ENCODE measurements at regions not wholly inside any gene's neighbourhood (a gene's known extent, or its start where the extent isn't known, plus 50 kb on each side); places are given as distances from the start of the nearest gene placed in this dataset.

DNA sequence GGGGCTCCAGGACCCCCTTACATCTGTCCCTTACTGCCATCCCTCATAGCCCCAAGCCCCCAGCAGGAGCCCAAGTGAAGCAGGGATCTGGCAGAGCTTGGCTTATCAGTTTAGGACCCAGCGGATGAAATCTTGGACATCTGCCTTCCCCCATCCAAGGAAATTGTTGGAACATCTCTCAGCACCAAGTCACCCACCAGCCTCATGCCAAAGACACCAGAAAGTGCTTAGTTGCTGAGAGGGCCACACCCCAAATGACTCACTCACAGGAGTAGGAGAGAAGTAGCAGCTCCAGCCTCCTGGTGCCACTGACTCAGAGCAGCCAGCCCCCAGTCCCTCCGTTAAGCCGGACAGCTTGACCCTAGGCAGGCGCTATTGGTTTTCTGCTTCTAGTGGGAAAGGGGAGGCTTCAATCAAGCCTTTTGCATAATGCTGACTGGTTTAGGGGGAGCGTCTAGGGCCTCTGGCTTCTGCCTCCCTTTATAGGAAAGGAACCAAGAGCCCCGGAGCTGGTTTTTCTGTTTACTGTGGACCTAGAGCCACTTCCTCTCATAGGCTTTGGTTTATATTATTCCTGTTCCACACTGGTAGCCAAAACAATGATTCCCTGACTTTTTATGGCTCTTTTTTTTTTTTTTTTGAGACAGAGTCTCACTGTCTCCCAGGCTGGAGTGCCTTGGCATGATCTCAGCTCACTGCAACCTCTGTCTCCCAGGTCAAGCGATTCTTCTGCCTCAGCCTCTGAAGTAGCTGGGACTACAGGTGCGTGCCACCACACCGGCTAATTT is 114.2 kb upstream of the IPO9 start:
- H3K4me3 ChIP-seq (replicated peaks in 1 of 2; ENCODE audit: low read depth in 1 of 2, low read length in 2 of 2), result peak overlapping the region; percentile 34 to 51

DNA sequence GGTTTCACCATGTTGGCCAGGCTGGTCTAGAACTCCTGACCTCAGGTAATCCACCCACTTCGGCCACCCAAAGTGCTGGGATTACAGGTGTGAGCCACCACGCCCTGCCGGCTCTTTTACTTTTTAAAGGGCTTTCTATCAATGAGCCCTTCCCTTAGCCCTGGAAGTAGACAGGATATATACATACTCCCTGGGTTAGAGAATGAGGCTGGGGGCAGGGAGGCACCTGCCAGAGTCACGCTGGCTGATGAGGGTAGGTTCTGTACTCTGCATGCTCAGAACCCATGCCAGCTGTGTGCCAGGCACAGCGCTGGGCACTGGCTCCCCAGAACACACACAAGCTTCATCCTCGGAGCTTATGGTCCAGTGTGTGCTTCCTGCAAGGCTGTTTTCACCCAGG is 113.6 kb upstream of the IPO9 start:
- peaks cover 39 to 56% of the 10 kb centered on the region in 2 experiments for H3K4me1 ChIP-seq (ENCODE audit: control insufficient read depth in 1 of 2, insufficient read depth in 2 of 2, low read length in 2 of 2)
- H3K27ac ChIP-seq (ENCODE audit: low read depth, low read length), result peak overlapping the region; percentile 98
- POLR2A ChIA-PET, result interaction anchor here (1.2 to 2.6 kb wide), 3 partner anchors 17 to 78 kb away, joined by 4 to 11 read pairs (median 9); no protein-coding TSS in a partner anchor
- no peak overlapping the region for H2AFZ ChIP-seq (ENCODE audit: low read depth, low read length, poor library complexity, severe bottlenecking)
- H3K9me2 ChIP-seq (ENCODE audit: insufficient read depth), result no peaks in the 10 kb centered on the region
- DNase-seq (ENCODE audit: low read depth, low spot score), result no peak
- H4K20me1 ChIP-seq (ENCODE audit: insufficient read depth), result no peaks in the 10 kb centered on the region
- peak overlapping the region; percentile 66 for H3K9ac ChIP-seq (ENCODE audit: low read length)
- peak overlapping the region; percentile 93 for H3K4me2 ChIP-seq (ENCODE audit: low read length)
- ATAC-seq, result no peak
- CTCF ChIA-PET, result interaction anchor here (1.4 to 14.5 kb wide), 2 partner anchors 29 to 77 kb away, joined by 3 to 297 read pairs; no protein-coding TSS in a partner anchor
- peak overlapping the region in 1 of 2 experiments; percentile 51; a peak in 2 of 4 replicates for H3K4me3 ChIP-seq (replicated peaks in 1 of 2; ENCODE audit: low read depth in 1 of 2, low read length in 2 of 2)
- H3K9me3 ChIP-seq (ENCODE audit: control insufficient read depth in 1 of 2, insufficient read depth in 1 of 2, low read depth in 1 of 2, low read length in 2 of 2), result no peaks in the 10 kb centered on the region
- no peaks in the 10 kb centered on the region for H3K79me2 ChIP-seq (ENCODE audit: insufficient read depth, low read length)
- RAD21 ChIA-PET (ENCODE audit: low non-redundant PET in 1 of 2, low total read pairs in 2 of 2, uncharacterized antibody in 2 of 2, unreplicated experiment in 2 of 2), result interaction anchor here (1.3 to 2.6 kb wide), 1 partner anchor 78 kb away, joined by 4 to 10 read pairs; no protein-coding TSS in a partner anchor
- TF ChIP-seq, protein P1, sequence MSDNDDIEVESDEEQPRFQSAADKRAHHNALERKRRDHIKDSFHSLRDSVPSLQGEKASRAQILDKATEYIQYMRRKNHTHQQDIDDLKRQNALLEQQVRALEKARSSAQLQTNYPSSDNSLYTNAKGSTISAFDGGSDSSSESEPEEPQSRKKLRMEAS (IDR thresholded peaks at IDR 0.05), result no peak
- TF ChIP-seq CBX3 (IDR thresholded peaks at IDR 0.05; ENCODE audit: low read depth) (no peak), SRF (IDR thresholded peaks at IDR 0.05; ENCODE audit: low read depth) (no peak), YY1 (IDR thresholded peaks at IDR 0.05; ENCODE audit: extremely low read depth, insufficient replicate concordance, low read depth, low read length) (no peak), POLR2A (IDR thresholded peaks at IDR 0.05; ENCODE audit: borderline replicate concordance, extremely low read depth, insufficient read depth, insufficient read length) (no peak), EZH2phosphoT487 (IDR thresholded peaks at IDR 0.05; ENCODE audit: borderline replicate concordance) (no peak), SP1 (IDR thresholded peaks at IDR 0.05; ENCODE audit: low read depth) (no peak), SIN3A (IDR thresholded peaks at IDR 0.05; ENCODE audit: low read depth) (no peak)
- TF ChIP-seq, protein P2, sequence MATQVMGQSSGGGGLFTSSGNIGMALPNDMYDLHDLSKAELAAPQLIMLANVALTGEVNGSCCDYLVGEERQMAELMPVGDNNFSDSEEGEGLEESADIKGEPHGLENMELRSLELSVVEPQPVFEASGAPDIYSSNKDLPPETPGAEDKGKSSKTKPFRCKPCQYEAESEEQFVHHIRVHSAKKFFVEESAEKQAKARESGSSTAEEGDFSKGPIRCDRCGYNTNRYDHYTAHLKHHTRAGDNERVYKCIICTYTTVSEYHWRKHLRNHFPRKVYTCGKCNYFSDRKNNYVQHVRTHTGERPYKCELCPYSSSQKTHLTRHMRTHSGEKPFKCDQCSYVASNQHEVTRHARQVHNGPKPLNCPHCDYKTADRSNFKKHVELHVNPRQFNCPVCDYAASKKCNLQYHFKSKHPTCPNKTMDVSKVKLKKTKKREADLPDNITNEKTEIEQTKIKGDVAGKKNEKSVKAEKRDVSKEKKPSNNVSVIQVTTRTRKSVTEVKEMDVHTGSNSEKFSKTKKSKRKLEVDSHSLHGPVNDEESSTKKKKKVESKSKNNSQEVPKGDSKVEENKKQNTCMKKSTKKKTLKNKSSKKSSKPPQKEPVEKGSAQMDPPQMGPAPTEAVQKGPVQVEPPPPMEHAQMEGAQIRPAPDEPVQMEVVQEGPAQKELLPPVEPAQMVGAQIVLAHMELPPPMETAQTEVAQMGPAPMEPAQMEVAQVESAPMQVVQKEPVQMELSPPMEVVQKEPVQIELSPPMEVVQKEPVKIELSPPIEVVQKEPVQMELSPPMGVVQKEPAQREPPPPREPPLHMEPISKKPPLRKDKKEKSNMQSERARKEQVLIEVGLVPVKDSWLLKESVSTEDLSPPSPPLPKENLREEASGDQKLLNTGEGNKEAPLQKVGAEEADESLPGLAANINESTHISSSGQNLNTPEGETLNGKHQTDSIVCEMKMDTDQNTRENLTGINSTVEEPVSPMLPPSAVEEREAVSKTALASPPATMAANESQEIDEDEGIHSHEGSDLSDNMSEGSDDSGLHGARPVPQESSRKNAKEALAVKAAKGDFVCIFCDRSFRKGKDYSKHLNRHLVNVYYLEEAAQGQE (IDR thresholded peaks at IDR 0.05; ENCODE audit: low read depth), result no peak
- no peaks in the 10 kb centered on the region for H3K36me3 ChIP-seq (ENCODE audit: control insufficient read depth in 1 of 2, insufficient read depth in 2 of 2, low read length in 2 of 2)
- intact Hi-C loops (cut with micrococcal nuclease), result loop anchor here (10.0 kb wide), 1 partner anchor 259 kb away; no protein-coding TSS in a partner anchor
- no peaks in the 10 kb centered on the region for H3K27me3 ChIP-seq (ENCODE audit: insufficient read depth, low read length)
- BruUV-seq (replicated peaks), result no TSS peak

More for the DNA sequence above, 114.2 kb upstream of the IPO9 start:
- no peaks in the 10 kb centered on the region for H3K9me2 ChIP-seq (ENCODE audit: insufficient read depth)
- H3K4me2 ChIP-seq (ENCODE audit: low read length), result peak overlapping the region; percentile 93
- TSS peak; percentile 91 for BruUV-seq (replicated peaks)
- no peaks in the 10 kb centered on the region for H3K36me3 ChIP-seq (ENCODE audit: control insufficient read depth in 1 of 2, insufficient read depth in 2 of 2, low read length in 2 of 2)
- ChIA-PET RAD21 (ENCODE audit: low non-redundant PET in 1 of 2, low total read pairs in 2 of 2, uncharacterized antibody in 2 of 2, unreplicated experiment in 2 of 2) (interaction anchor here (0.8 to 2.6 kb wide), 2 partner anchors 25 to 78 kb away, joined by 4 to 10 read pairs (median 4); no protein-coding TSS in a partner anchor), POLR2A (interaction anchor here (0.8 to 2.6 kb wide), 9 partner anchors 9 to 268 kb away, joined by 3 to 11 read pairs (median 3); no protein-coding TSS in a partner anchor), CTCF (interaction anchor here (0.7 to 14.5 kb wide), 5 partner anchors 10 to 155 kb away, joined by 3 to 297 read pairs (median 4); no protein-coding TSS in a partner anchor)
- H4K20me1 ChIP-seq (ENCODE audit: insufficient read depth), result no peaks in the 10 kb centered on the region
- peak; percentile 74 for TF ChIP-seq POLR2AphosphoS5 (IDR thresholded peaks at IDR 0.05; ENCODE audit: low read depth, low read length)
- peak; percentile 39 for TF ChIP-seq YY1 (IDR thresholded peaks at IDR 0.05; ENCODE audit: extremely low read depth, insufficient replicate concordance, low read depth, low read length)
- TF ChIP-seq RAD21 (IDR thresholded peaks at IDR 0.05; ENCODE audit: low read depth), result no peak
- H3K4me1 ChIP-seq (ENCODE audit: control insufficient read depth in 1 of 2, insufficient read depth in 2 of 2, low read length in 2 of 2), result peaks cover 41 to 60% of the 10 kb centered on the region in 2 experiments
- H3K9ac ChIP-seq (ENCODE audit: low read length), result peak overlapping the region; percentile 66
- DNase-seq (ENCODE audit: low read depth, low spot score) (peak; percentile 97), ATAC-seq (peak; percentile 87)
- intact Hi-C loops (cut with micrococcal nuclease), result loop anchor here (5.0 to 10.0 kb wide), 2 partner anchors 260 to 393 kb away; no protein-coding TSS in a partner anchor
- H3K79me2 ChIP-seq (ENCODE audit: insufficient read depth, low read length), result no peaks in the 10 kb centered on the region
- H3K27me3 ChIP-seq (ENCODE audit: insufficient read depth, low read length), result no peaks in the 10 kb centered on the region
- H3K9me3 ChIP-seq (ENCODE audit: control insufficient read depth in 1 of 2, insufficient read depth in 1 of 2, low read depth in 1 of 2, low read length in 2 of 2), result no peaks in the 10 kb centered on the region
- peak overlapping the region; percentile 98 for H3K27ac ChIP-seq (ENCODE audit: low read depth, low read length)
- H2AFZ ChIP-seq (ENCODE audit: low read depth, low read length, poor library complexity, severe bottlenecking), result no peak overlapping the region
